Hindlimb muscle (tissue), 1 donor: ENCODE measurements at regions not wholly inside any gene's neighbourhood (a gene's known extent, or its start where the extent isn't known, plus 50 kb on each side); places are given as distances from the start of the nearest gene placed in this dataset.
"Not testable (repeated sequence)": the region's sequence is repeated elsewhere in the genome, so short reads cannot be mapped to it uniquely, and the experiment has no call there.

Source experiments
- DNase-seq: peaks from one replicate; pipeline ENCODE4 v3.0.0-alpha.2; 2013

DNA sequence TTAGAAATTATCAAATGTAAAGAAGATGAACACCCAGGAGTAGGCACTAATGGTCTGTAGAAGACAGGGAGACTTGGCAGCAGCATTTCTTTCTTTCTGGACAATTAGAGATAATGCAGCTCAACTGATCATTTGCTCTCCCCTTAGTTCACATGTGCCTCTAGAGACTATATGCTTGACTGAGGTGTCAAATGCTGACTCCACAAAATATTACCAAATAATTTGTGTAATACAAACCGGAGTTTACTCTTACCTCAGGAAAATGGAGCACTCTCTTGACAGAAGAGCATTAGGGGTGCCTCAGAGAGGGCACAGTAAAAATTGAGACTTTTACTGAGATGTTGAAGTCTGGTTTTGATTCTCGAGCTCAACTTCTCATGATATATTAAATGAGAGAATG is 131.8 kb downstream of the ATP6V1G3 start:
- no peak for DNase-seq

GRCh38 chr1:198404632-198405031 is 135.8 kb downstream of the ATP6V1G3 start:
- DNase-seq, result not testable (repeated sequence)

DNA sequence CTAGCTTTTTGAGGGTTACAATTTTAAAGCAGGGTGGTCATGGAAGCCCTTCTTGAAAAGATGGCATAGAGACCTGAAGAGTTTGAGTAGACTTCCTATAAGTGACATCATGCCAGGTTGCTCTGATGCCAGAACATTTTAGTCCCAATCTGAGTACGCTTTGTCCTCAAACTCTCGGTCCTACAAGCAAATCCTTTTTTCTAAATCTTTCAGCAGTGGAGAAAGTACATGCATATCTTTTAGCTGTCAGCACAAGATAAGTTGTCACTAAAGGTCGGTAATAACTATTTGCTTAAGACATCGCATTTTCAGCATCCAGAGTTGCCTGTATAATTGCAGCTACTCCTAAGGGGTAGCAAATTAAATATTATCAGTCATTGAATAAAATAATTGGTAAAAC is 140.4 kb downstream of the ATP6V1G3 start:
- DNase-seq, result no peak

- no peak for DNase-seq
Measured at GRCh38 chr1:198399452-198399851, 141.0 kb downstream of the ATP6V1G3 start.

- no peak for DNase-seq
Measured at GRCh38 chr1:198397208-198397808, 143.2 kb downstream of the ATP6V1G3 start.

GRCh38 chr1:198391393-198392020 is 149.0 kb downstream of the ATP6V1G3 start:
- no peak for DNase-seq

DNA sequence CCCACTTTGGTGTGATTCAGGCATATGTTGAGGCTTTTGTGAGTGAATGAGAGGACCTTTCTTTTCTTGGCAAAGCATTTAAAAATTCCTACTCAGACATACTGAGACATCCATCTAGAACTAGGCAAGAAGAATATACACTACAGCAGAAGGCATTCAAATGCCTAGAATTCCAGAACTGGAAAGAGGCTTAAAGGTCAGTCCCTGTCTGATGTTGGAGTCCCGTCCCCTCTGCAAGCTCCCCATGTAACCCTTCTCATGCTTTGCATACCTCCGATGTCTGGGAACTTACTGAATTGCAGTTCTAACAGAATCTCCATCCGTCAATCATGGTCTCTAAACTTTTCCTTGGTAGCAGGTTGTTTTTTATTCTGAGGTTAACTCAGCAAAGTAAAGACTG is 152.9 kb downstream of the ATP6V1G3 start:
- DNase-seq, result no peak

DNA sequence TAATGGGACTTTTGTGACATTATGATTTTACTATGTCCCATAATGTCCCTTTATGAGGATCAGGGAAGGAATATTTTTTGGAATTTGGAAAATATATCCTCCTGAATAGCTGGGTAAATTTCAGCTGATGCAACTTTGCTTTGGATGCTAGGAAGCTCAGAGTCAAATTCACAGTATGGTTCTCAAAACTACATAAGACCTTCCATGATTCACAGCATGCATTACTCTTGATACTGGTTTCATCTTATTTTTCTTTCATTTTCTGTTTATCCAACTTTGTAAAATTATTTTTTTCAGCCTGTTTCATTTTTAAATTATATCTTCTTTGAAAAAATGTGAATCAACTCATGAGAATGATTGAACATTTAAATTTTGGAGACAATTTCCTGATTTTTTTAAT is 160.2 kb downstream of the ATP6V1G3 start:
- DNase-seq, result no peak

- DNase-seq, result no peak
Measured at GRCh38 chr1:198377702-198378101, 162.8 kb downstream of the ATP6V1G3 start.

GRCh38 chr1:198374288-198374687 is 166.2 kb downstream of the ATP6V1G3 start:
- DNase-seq, result no peak

GRCh38 chr1:198373376-198373775 is 167.1 kb downstream of the ATP6V1G3 start:
- no peak for DNase-seq
